Mesothelial cell of epicardium (in vitro differentiated cells): ENCODE measurements at regions not wholly inside any gene's neighbourhood (a gene's known extent, or its start where the extent isn't known, plus 50 kb on each side); places are given as distances from the start of the nearest gene placed in this dataset.

Source experiments
- DNase-seq, 2 experiments: peaks; one replicate each; pipeline ENCODE4 v3.0.0; 2021; ENCODE audit warnings: low spot score in 2 of 2; ENCODE audit not compliant: unreplicated experiment in 2 of 2
- H3K27ac Mint-ChIP-seq: 2 replicates; pipeline ENCODE4 v1.8.0; 2021; ENCODE audit warnings: mixed read lengths
- H3K27me3 Mint-ChIP-seq: 2 replicates; pipeline ENCODE4 v1.8.0; 2021; ENCODE audit warnings: low read depth, mixed read lengths
- H3K36me3 Mint-ChIP-seq: 2 replicates; pipeline ENCODE4 v1.8.0; 2021; ENCODE audit warnings: mixed read lengths
- H3K4me1 Mint-ChIP-seq: 2 replicates; pipeline ENCODE4 v1.8.0; 2021; ENCODE audit warnings: mixed read lengths
- H3K4me3 Mint-ChIP-seq: 2 replicates; pipeline ENCODE4 v1.8.0; 2021; ENCODE audit warnings: mild to moderate bottlenecking, moderate library complexity, mixed read lengths
- H3K9me3 Mint-ChIP-seq: 2 replicates; pipeline ENCODE4 v1.8.0; 2021; ENCODE audit warnings: mixed read lengths
- CTCF ChIP-seq: fragments of 200-600 bp; sonication (generic); IDR thresholded peaks from one replicate; pipeline ENCODE4 v1.5.0; 2021; ENCODE audit warnings: antibody characterized with exemption; ENCODE audit not compliant: unreplicated experiment

GRCh38 chr2:83923531-83923930 lies 535.5 kb downstream of the SUCLG1 start:
- Mint-ChIP-seq H3K27me3 (peaks cover 1% of the 10 kb centered on the region), H3K9me3 (peaks cover 8% of the 10 kb centered on the region), H3K36me3 (no peaks in the 10 kb centered on the region), H3K4me1 (no peaks in the 10 kb centered on the region), H3K4me3 (no peak overlapping the region), H3K27ac (no peak overlapping the region)
- DNase-seq, result no peak
- TF ChIP-seq CTCF, result no peak

GRCh38 chr2:83916559-83916958 lies 542.5 kb downstream of the SUCLG1 start:
- Mint-ChIP-seq H3K9me3 (peaks cover 13% of the 10 kb centered on the region), H3K4me3 (no peak overlapping the region), H3K36me3 (no peaks in the 10 kb centered on the region), H3K27me3 (peaks cover 1% of the 10 kb centered on the region), H3K27ac (no peak overlapping the region), H3K4me1 (no peaks in the 10 kb centered on the region)
- no peak for DNase-seq
- TF ChIP-seq CTCF, result no peak

GRCh38 chr2:83915381-83915780 lies 543.7 kb downstream of the SUCLG1 start:
- H3K27ac Mint-ChIP-seq, result no peak overlapping the region
- no peak for TF ChIP-seq CTCF
- H3K4me1 Mint-ChIP-seq, result no peaks in the 10 kb centered on the region
- peaks cover 7% of the 10 kb centered on the region for H3K9me3 Mint-ChIP-seq
- H3K4me3 Mint-ChIP-seq, result no peak overlapping the region
- H3K27me3 Mint-ChIP-seq, result peaks cover 1% of the 10 kb centered on the region
- DNase-seq, result no peak
- no peaks in the 10 kb centered on the region for H3K36me3 Mint-ChIP-seq

- H3K27me3 Mint-ChIP-seq, result no peaks in the 10 kb centered on the region
- DNase-seq, result no peak
- no peak for TF ChIP-seq CTCF
- no peak overlapping the region for H3K4me3 Mint-ChIP-seq
- peaks cover 14% of the 10 kb centered on the region for H3K9me3 Mint-ChIP-seq
- H3K27ac Mint-ChIP-seq, result no peak overlapping the region
- no peaks in the 10 kb centered on the region for H3K36me3 Mint-ChIP-seq
- no peaks in the 10 kb centered on the region for H3K4me1 Mint-ChIP-seq
Observed at GRCh38 chr2:83908750-83909149, 550.3 kb downstream of the SUCLG1 start.

- no peak for TF ChIP-seq CTCF
- Mint-ChIP-seq H3K4me3 (no peak overlapping the region), H3K4me1 (peaks cover 10% of the 10 kb centered on the region), H3K9me3 (no peaks in the 10 kb centered on the region), H3K27me3 (no peaks in the 10 kb centered on the region), H3K27ac (no peak overlapping the region), H3K36me3 (no peaks in the 10 kb centered on the region)
- no peak for DNase-seq
Observed at GRCh38 chr2:83901317-83901716, 557.8 kb downstream of the SUCLG1 start.

- H3K9me3 Mint-ChIP-seq, result no peaks in the 10 kb centered on the region
- H3K27ac Mint-ChIP-seq, result no peak overlapping the region
- no peak overlapping the region for H3K4me3 Mint-ChIP-seq
- peaks cover 10% of the 10 kb centered on the region for H3K4me1 Mint-ChIP-seq
- H3K27me3 Mint-ChIP-seq, result no peaks in the 10 kb centered on the region
- DNase-seq, result no peak
- no peak for TF ChIP-seq CTCF
- no peaks in the 10 kb centered on the region for H3K36me3 Mint-ChIP-seq
Observed at GRCh38 chr2:83900862-83901261, 558.2 kb downstream of the SUCLG1 start.
